Gastroesophageal sphincter (tissue), 4 donors: ENCODE measurements at regions not wholly inside any gene's neighbourhood (a gene's known extent, or its start where the extent isn't known, plus 50 kb on each side); places are given as distances from the start of the nearest gene placed in this dataset.

Source experiments
- ATAC-seq: fragments of 150-250 bp; one replicate; pipeline ENCODE4 v1.9.1; 2016; ENCODE audit warnings: mild to moderate bottlenecking, moderate library complexity
- H3K27ac ChIP-seq, 4 donors: fragments of 200-600 bp; sonication (generic) in 3 of 4; 1 replicate in 3 of 4; 2 replicates in 1 of 4; pipeline ENCODE4 v1.5.1; 2016 to 2019
- H3K27me3 ChIP-seq: fragments of 200-600 bp; sonication (generic); one replicate; pipeline ENCODE4 v1.5.1; 2019
- H3K36me3 ChIP-seq, 2 donors: fragments of 200-600 bp; sonication (generic); one replicate each; pipeline ENCODE4 v1.5.1; 2019; ENCODE audit warnings: control low read depth in 1 of 2
- H3K4me1 ChIP-seq, 3 donors: fragments of 200-600 bp; sonication (generic); 1 replicate in 2 of 3; 2 replicates in 1 of 3; pipeline ENCODE4 v1.5.1; 2016 to 2019; ENCODE audit warnings: control low read depth in 2 of 3
- H3K4me3 ChIP-seq, 2 donors: fragments of 200-600 bp; sonication (generic); one replicate each; pipeline ENCODE4 v1.5.1; 2019; ENCODE audit warnings: mild to moderate bottlenecking in 1 of 2, moderate library complexity in 1 of 2
- H3K9me3 ChIP-seq, 3 donors: fragments of 200-600 bp; sonication (generic); one replicate each; pipeline ENCODE4 v1.5.1; 2017 to 2019; ENCODE audit warnings: control low read depth in 2 of 3
- EP300 ChIP-seq: sonication (generic); formaldehyde crosslinking; IDR thresholded peaks from one replicate; pipeline ENCODE4 v1.6.1; 2017; ENCODE audit warnings: antibody characterized with exemption, mild to moderate bottlenecking
- POLR2A ChIP-seq, 2 donors: fragments of 450-650 bp; IDR thresholded peaks; one replicate each; pipeline ENCODE4 v1.6.1; 2017; ENCODE audit warnings: antibody characterized with exemption in 2 of 2, mild to moderate bottlenecking in 2 of 2, moderate library complexity in 1 of 2
- POLR2AphosphoS5 ChIP-seq: sonication (generic); formaldehyde crosslinking; IDR thresholded peaks from one replicate; pipeline ENCODE4 v1.6.1; 2017; ENCODE audit warnings: antibody characterized with exemption
- WGBS, 2 donors: methylation state at CpG; one replicate each; pipeline ENCODE4 v1.1.5; 2018; ENCODE audit warnings: low coverage in 1 of 2; 5-methylcytosine and 5-hydroxymethylcytosine counted together
- TF ChIP-seq, protein P1 (sequence below), 4 experiments: fragments of 200-600 bp in 2 of 4; fragments of 450-650 bp in 2 of 4; sonication (generic) in 1 of 4; IDR thresholded peaks; one replicate each; pipeline ENCODE4 v1.5.1; 2017 to 2019; ENCODE audit warnings: antibody characterized with exemption in 4 of 4, mild to moderate bottlenecking in 2 of 4, moderate library complexity in 2 of 4

DNA sequence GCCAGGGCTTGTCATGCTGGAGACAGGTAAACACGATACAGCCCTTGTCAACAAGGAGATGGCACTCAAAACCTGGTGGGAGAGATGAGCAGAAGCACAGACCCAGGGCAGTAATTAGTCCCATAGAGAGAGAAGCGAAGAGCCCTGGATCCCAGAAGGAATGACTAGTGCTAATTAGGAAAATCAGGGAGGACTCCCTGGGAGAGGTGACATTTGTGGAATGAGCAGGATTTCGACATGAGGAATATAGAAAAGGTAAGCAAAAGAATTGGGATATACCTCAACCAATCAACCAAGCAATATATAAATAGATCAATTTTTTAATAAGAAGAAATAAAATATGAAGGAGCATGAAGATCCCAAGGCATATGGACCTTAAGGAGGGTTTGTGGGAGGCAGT is 98.5 kb upstream of the GJB5 start:
- Histone ChIP-seq H3K4me1 (no peaks in the 10 kb centered on the region), H3K4me3 (no peak overlapping the region), H3K27ac (no peak overlapping the region), H3K9me3 (no peaks in the 10 kb centered on the region), H3K27me3 (peaks cover 48% of the 10 kb centered on the region), H3K36me3 (no peaks in the 10 kb centered on the region)
- no peak for ATAC-seq
- TF ChIP-seq, protein P1, sequence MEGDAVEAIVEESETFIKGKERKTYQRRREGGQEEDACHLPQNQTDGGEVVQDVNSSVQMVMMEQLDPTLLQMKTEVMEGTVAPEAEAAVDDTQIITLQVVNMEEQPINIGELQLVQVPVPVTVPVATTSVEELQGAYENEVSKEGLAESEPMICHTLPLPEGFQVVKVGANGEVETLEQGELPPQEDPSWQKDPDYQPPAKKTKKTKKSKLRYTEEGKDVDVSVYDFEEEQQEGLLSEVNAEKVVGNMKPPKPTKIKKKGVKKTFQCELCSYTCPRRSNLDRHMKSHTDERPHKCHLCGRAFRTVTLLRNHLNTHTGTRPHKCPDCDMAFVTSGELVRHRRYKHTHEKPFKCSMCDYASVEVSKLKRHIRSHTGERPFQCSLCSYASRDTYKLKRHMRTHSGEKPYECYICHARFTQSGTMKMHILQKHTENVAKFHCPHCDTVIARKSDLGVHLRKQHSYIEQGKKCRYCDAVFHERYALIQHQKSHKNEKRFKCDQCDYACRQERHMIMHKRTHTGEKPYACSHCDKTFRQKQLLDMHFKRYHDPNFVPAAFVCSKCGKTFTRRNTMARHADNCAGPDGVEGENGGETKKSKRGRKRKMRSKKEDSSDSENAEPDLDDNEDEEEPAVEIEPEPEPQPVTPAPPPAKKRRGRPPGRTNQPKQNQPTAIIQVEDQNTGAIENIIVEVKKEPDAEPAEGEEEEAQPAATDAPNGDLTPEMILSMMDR (IDR thresholded peaks at IDR 0.05), result no peak
- no peak for TF ChIP-seq EP300
- no peak for TF ChIP-seq POLR2AphosphoS5
- no peak for TF ChIP-seq POLR2A (IDR thresholded peaks at IDR 0.05)
- 63 to 86% methylated on average over 3 of the region's 3 CpGs for WGBS, 2 donors

- Histone ChIP-seq H3K4me1 (no peaks in the 10 kb centered on the region), H3K27me3 (peaks cover 49% of the 10 kb centered on the region), H3K9me3 (no peaks in the 10 kb centered on the region), H3K4me3 (no peak overlapping the region), H3K27ac (no peak overlapping the region), H3K36me3 (no peaks in the 10 kb centered on the region)
- no peak for ATAC-seq
- TF ChIP-seq, protein P1 (IDR thresholded peaks at IDR 0.05), result no peak
- TF ChIP-seq EP300 (no peak), POLR2A (IDR thresholded peaks at IDR 0.05) (no peak), POLR2AphosphoS5 (no peak)
- 40 to 41% methylated on average over 3 to 7 of the region's 8 CpGs for WGBS, 2 donors
These were observed 98.1 kb upstream of the GJB5 start for GRCh38 chr1:34656731-34657130.

DNA sequence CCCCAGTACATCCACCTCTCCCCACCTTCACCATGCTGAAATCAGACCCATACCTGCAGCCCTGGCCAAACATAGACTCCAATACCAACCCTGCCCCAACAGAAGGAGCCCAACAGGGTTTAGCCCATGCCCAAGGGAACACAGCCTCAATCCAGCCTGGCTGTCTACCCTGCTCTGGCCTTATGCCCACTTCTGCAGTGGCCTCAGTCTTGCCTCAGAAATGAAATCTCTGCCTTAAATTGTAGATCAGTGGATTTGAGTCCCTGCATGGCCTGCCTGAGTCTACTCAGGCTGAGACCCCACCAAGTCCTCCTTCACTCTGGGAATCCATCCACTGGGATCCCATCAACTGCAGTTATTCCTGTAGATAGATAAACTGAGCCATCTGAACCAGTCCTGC is 97.6 kb upstream of the GJB5 start:
- TF ChIP-seq POLR2A (IDR thresholded peaks at IDR 0.05) (no peak), POLR2AphosphoS5 (no peak), EP300 (no peak)
- TF ChIP-seq, protein P1 (IDR thresholded peaks at IDR 0.05), result no peak
- no peaks in the 10 kb centered on the region for H3K36me3 ChIP-seq
- peaks cover 43% of the 10 kb centered on the region for H3K27me3 ChIP-seq
- H3K4me1 ChIP-seq, result no peaks in the 10 kb centered on the region
- H3K9me3 ChIP-seq, result no peaks in the 10 kb centered on the region
- H3K27ac ChIP-seq, result no peak overlapping the region
- ATAC-seq, result no peak
- no peak overlapping the region for H3K4me3 ChIP-seq

- Histone ChIP-seq H3K4me3 (no peak overlapping the region), H3K9me3 (no peaks in the 10 kb centered on the region), H3K27ac (no peak overlapping the region), H3K4me1 (no peaks in the 10 kb centered on the region), H3K36me3 (no peaks in the 10 kb centered on the region), H3K27me3 (peaks cover 38% of the 10 kb centered on the region)
- WGBS, 2 donors, result 65% methylated on average over 2 of the region's 2 CpGs; no CpG with 5 or more reads in 1 of the 2 donors
- ATAC-seq, result no peak
- TF ChIP-seq POLR2AphosphoS5 (no peak), EP300 (no peak), POLR2A (IDR thresholded peaks at IDR 0.05) (no peak)
- TF ChIP-seq, protein P1 (IDR thresholded peaks at IDR 0.05), result no peak
These were observed 97.0 kb upstream of the GJB5 start for GRCh38 chr1:34657849-34658248.

- no peaks in the 10 kb centered on the region for H3K36me3 ChIP-seq
- no peak overlapping the region for H3K27ac ChIP-seq
- TF ChIP-seq POLR2AphosphoS5 (no peak), EP300 (no peak), POLR2A (IDR thresholded peaks at IDR 0.05) (no peak)
- TF ChIP-seq, protein P1 (IDR thresholded peaks at IDR 0.05), result no peak
- H3K4me1 ChIP-seq, result no peaks in the 10 kb centered on the region
- H3K9me3 ChIP-seq, result no peaks in the 10 kb centered on the region
- peaks cover 19% of the 10 kb centered on the region for H3K27me3 ChIP-seq
- no peak overlapping the region for H3K4me3 ChIP-seq
- ATAC-seq, result no peak
These were observed 91.8 kb upstream of the GJB5 start for GRCh38 chr1:34663031-34663430.
